ENCODE measurements at regions not wholly inside any gene's neighbourhood (a gene's known extent, or its start where the extent isn't known, plus 50 kb on each side); places are given as distances from the start of the nearest gene placed in this dataset.

GRCh38 chr10:130611239-130611638 lies 475.0 kb downstream of the GLRX3 start:
- no peak for DNase-seq
- Histone ChIP-seq H3K4ac (ENCODE audit: low read depth, low read length) (no peak overlapping the region), H3K4me1 (ENCODE audit: control insufficient read depth, low read depth, low read length) (peaks cover 2% of the 10 kb centered on the region), H3K79me1 (ENCODE audit: low read length) (no peaks in the 10 kb centered on the region), H3K56ac (ENCODE audit: low read length) (no peak overlapping the region), H3K18ac (ENCODE audit: low read length) (no peak overlapping the region), H3K36me3 (ENCODE audit: control insufficient read depth, insufficient read depth, low read length) (no peaks in the 10 kb centered on the region), H3K9ac (ENCODE audit: low read length) (no peak overlapping the region), H2BK15ac (replicated peaks; ENCODE audit: low read depth) (no peak overlapping the region), H4K8ac (ENCODE audit: low read depth, low read length) (no peak overlapping the region), H3K27me3 (ENCODE audit: insufficient read depth, low read length, poor library complexity) (no peaks in the 10 kb centered on the region), H2BK120ac (ENCODE audit: low read depth, low read length) (no peak overlapping the region), H4K5ac (ENCODE audit: low read length) (no peak overlapping the region), H3K79me2 (ENCODE audit: control insufficient read depth, insufficient read depth, low read length) (no peaks in the 10 kb centered on the region), H3K4me2 (ENCODE audit: low read length) (no peak overlapping the region), H3K4me3 (ENCODE audit: low read length) (no peak overlapping the region), H3K27ac (ENCODE audit: low read depth, low read length) (no peak overlapping the region), H2BK5ac (ENCODE audit: low read length) (no peak overlapping the region), H3K23ac (ENCODE audit: low read length) (no peak overlapping the region), H2AK5ac (ENCODE audit: low read length) (no peak overlapping the region)
- no CpG with 5 or more reads among the region's 5 CpGs for WGBS (ENCODE audit: extremely low coverage, insufficient coverage, low lambda C conversion rate)

DNA sequence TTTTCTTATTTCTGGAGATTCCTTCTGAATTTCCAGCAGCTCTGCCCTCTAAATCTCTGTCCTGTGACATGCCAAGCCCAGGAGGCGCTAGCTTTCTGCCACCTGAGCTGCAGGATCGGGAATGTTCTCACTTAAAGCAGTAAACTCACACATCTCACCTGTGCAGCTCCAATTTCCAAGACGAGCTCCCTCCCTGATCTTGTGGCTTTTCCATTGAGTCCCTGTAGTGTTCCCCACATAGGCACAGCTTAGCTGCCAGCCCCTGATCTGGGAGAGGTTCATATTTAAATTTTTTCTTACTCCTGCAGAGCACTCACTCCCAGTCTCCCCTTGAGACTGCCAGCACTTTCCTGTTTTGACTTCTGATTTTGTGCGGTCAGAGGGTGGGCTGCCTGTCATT lies 479.3 kb downstream of the GLRX3 start:
- Histone ChIP-seq H2AK5ac (ENCODE audit: low read length) (no peak overlapping the region), H2BK120ac (ENCODE audit: low read depth, low read length) (no peak overlapping the region), H4K5ac (ENCODE audit: low read length) (no peak overlapping the region), H4K8ac (ENCODE audit: low read depth, low read length) (no peak overlapping the region), H3K4me3 (ENCODE audit: low read length) (no peak overlapping the region), H2BK15ac (replicated peaks; ENCODE audit: low read depth) (no peak overlapping the region), H3K27ac (ENCODE audit: low read depth, low read length) (no peak overlapping the region), H3K79me1 (ENCODE audit: low read length) (no peaks in the 10 kb centered on the region), H3K9ac (ENCODE audit: low read length) (no peak overlapping the region), H3K18ac (ENCODE audit: low read length) (no peak overlapping the region), H3K27me3 (ENCODE audit: insufficient read depth, low read length, poor library complexity) (no peaks in the 10 kb centered on the region), H3K4me1 (ENCODE audit: control insufficient read depth, low read depth, low read length) (peaks cover 2% of the 10 kb centered on the region), H2BK5ac (ENCODE audit: low read length) (no peak overlapping the region), H3K23ac (ENCODE audit: low read length) (no peak overlapping the region), H3K36me3 (ENCODE audit: control insufficient read depth, insufficient read depth, low read length) (no peaks in the 10 kb centered on the region), H3K79me2 (ENCODE audit: control insufficient read depth, insufficient read depth, low read length) (no peaks in the 10 kb centered on the region), H3K4me2 (ENCODE audit: low read length) (no peak overlapping the region), H3K56ac (ENCODE audit: low read length) (no peak overlapping the region), H3K4ac (ENCODE audit: low read depth, low read length) (no peak overlapping the region)
- DNase-seq = peak; percentile 42
- no CpG with 5 or more reads among the region's 4 CpGs for WGBS (ENCODE audit: extremely low coverage, insufficient coverage, low lambda C conversion rate)

GRCh38 chr10:130617985-130618384 lies 481.8 kb downstream of the GLRX3 start:
- H3K4me2 ChIP-seq (ENCODE audit: low read length) = no peak overlapping the region
- no peak overlapping the region for H3K23ac ChIP-seq (ENCODE audit: low read length)
- H3K56ac ChIP-seq (ENCODE audit: low read length) = no peak overlapping the region
- H2AK5ac ChIP-seq (ENCODE audit: low read length) = no peak overlapping the region
- no peak overlapping the region for H4K8ac ChIP-seq (ENCODE audit: low read depth, low read length)
- no peak for DNase-seq
- no peak overlapping the region for H3K27ac ChIP-seq (ENCODE audit: low read depth, low read length)
- H2BK5ac ChIP-seq (ENCODE audit: low read length) = no peak overlapping the region
- no peak overlapping the region for H3K9ac ChIP-seq (ENCODE audit: low read length)
- no peak overlapping the region for H4K5ac ChIP-seq (ENCODE audit: low read length)
- no peaks in the 10 kb centered on the region for H3K79me2 ChIP-seq (ENCODE audit: control insufficient read depth, insufficient read depth, low read length)
- peaks cover 2% of the 10 kb centered on the region for H3K4me1 ChIP-seq (ENCODE audit: control insufficient read depth, low read depth, low read length)
- no peaks in the 10 kb centered on the region for H3K36me3 ChIP-seq (ENCODE audit: control insufficient read depth, insufficient read depth, low read length)
- H3K27me3 ChIP-seq (ENCODE audit: insufficient read depth, low read length, poor library complexity) = no peaks in the 10 kb centered on the region
- no peak overlapping the region for H2BK15ac ChIP-seq (replicated peaks; ENCODE audit: low read depth)
- H3K18ac ChIP-seq (ENCODE audit: low read length) = no peak overlapping the region
- H3K4ac ChIP-seq (ENCODE audit: low read depth, low read length) = no peak overlapping the region
- no peak overlapping the region for H2BK120ac ChIP-seq (ENCODE audit: low read depth, low read length)
- H3K4me3 ChIP-seq (ENCODE audit: low read length) = no peak overlapping the region
- no peaks in the 10 kb centered on the region for H3K79me1 ChIP-seq (ENCODE audit: low read length)
- no CpG with 5 or more reads among the region's 1 CpG for WGBS (ENCODE audit: extremely low coverage, insufficient coverage, low lambda C conversion rate)

DNA sequence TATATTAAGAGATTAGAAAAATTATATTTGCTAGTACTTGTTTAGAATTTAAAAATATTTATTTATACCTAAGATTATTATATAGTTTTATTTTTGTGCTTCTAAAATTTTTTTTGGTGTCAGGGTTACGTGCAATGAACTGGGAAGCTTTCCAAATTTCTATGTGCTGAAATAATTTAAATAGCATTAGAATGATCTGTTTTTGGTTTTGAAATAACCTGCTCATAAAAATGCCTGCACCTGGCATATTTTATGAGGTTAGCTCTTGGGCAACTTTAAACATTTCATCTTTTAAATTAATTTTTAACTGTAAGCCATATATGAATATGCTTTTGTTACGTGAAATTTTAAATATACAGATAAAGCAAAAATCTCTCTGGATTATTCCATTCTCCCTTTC lies 482.5 kb downstream of the GLRX3 start:
- H3K27me3 ChIP-seq (ENCODE audit: insufficient read depth, low read length, poor library complexity) = no peaks in the 10 kb centered on the region
- H3K36me3 ChIP-seq (ENCODE audit: control insufficient read depth, insufficient read depth, low read length) = no peaks in the 10 kb centered on the region
- H3K27ac ChIP-seq (ENCODE audit: low read depth, low read length) = no peak overlapping the region
- H3K4me1 ChIP-seq (ENCODE audit: control insufficient read depth, low read depth, low read length) = peaks cover 2% of the 10 kb centered on the region
- H2BK15ac ChIP-seq (replicated peaks; ENCODE audit: low read depth) = no peak overlapping the region
- WGBS (ENCODE audit: extremely low coverage, insufficient coverage, low lambda C conversion rate) = no CpG with 5 or more reads among the region's 2 CpGs
- no peak overlapping the region for H3K4ac ChIP-seq (ENCODE audit: low read depth, low read length)
- no peak overlapping the region for H3K18ac ChIP-seq (ENCODE audit: low read length)
- H3K9ac ChIP-seq (ENCODE audit: low read length) = no peak overlapping the region
- H3K79me1 ChIP-seq (ENCODE audit: low read length) = no peaks in the 10 kb centered on the region
- H3K56ac ChIP-seq (ENCODE audit: low read length) = no peak overlapping the region
- no peaks in the 10 kb centered on the region for H3K79me2 ChIP-seq (ENCODE audit: control insufficient read depth, insufficient read depth, low read length)
- no peak overlapping the region for H4K5ac ChIP-seq (ENCODE audit: low read length)
- H2BK120ac ChIP-seq (ENCODE audit: low read depth, low read length) = no peak overlapping the region
- no peak overlapping the region for H3K4me3 ChIP-seq (ENCODE audit: low read length)
- DNase-seq = no peak
- H2AK5ac ChIP-seq (ENCODE audit: low read length) = no peak overlapping the region
- no peak overlapping the region for H3K23ac ChIP-seq (ENCODE audit: low read length)
- H2BK5ac ChIP-seq (ENCODE audit: low read length) = no peak overlapping the region
- H4K8ac ChIP-seq (ENCODE audit: low read depth, low read length) = no peak overlapping the region
- no peak overlapping the region for H3K4me2 ChIP-seq (ENCODE audit: low read length)

- Histone ChIP-seq H3K9ac (ENCODE audit: low read length) (no peak overlapping the region), H3K79me1 (ENCODE audit: low read length) (no peaks in the 10 kb centered on the region), H3K79me2 (ENCODE audit: control insufficient read depth, insufficient read depth, low read length) (no peaks in the 10 kb centered on the region), H3K4me2 (ENCODE audit: low read length) (no peak overlapping the region), H3K18ac (ENCODE audit: low read length) (no peak overlapping the region), H3K56ac (ENCODE audit: low read length) (no peak overlapping the region), H4K5ac (ENCODE audit: low read length) (no peak overlapping the region), H3K4me3 (ENCODE audit: low read length) (no peak overlapping the region), H3K23ac (ENCODE audit: low read length) (no peak overlapping the region), H3K27ac (ENCODE audit: low read depth, low read length) (no peak overlapping the region), H3K4me1 (ENCODE audit: control insufficient read depth, low read depth, low read length) (no peaks in the 10 kb centered on the region), H3K4ac (ENCODE audit: low read depth, low read length) (no peak overlapping the region), H2BK15ac (replicated peaks; ENCODE audit: low read depth) (no peak overlapping the region), H2AK5ac (ENCODE audit: low read length) (no peak overlapping the region), H2BK5ac (ENCODE audit: low read length) (no peak overlapping the region), H4K8ac (ENCODE audit: low read depth, low read length) (no peak overlapping the region), H3K27me3 (ENCODE audit: insufficient read depth, low read length, poor library complexity) (no peaks in the 10 kb centered on the region), H3K36me3 (ENCODE audit: control insufficient read depth, insufficient read depth, low read length) (no peaks in the 10 kb centered on the region), H2BK120ac (ENCODE audit: low read depth, low read length) (no peak overlapping the region)
- DNase-seq = no peak
- no CpG with 5 or more reads among the region's 8 CpGs for WGBS (ENCODE audit: extremely low coverage, insufficient coverage, low lambda C conversion rate)
These were observed 485.1 kb downstream of the GLRX3 start for GRCh38 chr10:130621231-130621775.

DNA sequence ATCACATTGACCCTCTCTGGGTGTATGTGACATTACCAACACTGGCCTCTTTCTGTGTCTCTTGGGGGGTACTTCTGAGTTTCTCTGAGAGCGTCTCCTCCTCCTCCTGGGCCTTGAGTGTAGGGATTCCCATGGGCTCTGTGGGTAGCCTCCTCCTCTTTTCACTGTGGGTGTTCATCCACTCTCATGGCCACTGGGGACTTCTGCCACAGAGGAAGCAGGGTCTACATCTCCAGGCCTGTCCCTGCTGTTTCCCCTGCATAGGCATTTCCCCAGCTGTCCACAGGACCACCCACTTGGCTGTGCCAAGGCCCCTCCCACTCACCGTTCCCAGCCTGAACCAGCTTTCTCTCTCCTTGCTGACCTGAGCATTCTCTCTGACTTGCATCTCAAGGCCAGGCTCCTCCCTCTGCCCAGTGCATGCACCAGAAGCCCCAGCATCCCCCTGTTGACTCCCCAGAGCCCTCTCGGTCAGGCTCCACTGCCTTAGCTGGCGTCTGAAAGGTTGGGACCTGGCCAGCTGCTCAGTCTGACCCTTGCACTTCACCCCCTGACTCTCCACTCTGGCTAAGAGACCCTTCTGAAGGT lies 487.6 kb downstream of the GLRX3 start:
- Histone ChIP-seq H4K8ac (ENCODE audit: low read depth, low read length) (no peak overlapping the region), H3K36me3 (ENCODE audit: control insufficient read depth, insufficient read depth, low read length) (no peaks in the 10 kb centered on the region), H3K79me2 (ENCODE audit: control insufficient read depth, insufficient read depth, low read length) (no peaks in the 10 kb centered on the region), H2BK120ac (ENCODE audit: low read depth, low read length) (no peak overlapping the region), H3K56ac (ENCODE audit: low read length) (no peak overlapping the region), H3K27me3 (ENCODE audit: insufficient read depth, low read length, poor library complexity) (no peaks in the 10 kb centered on the region), H3K4me3 (ENCODE audit: low read length) (no peak overlapping the region), H3K27ac (ENCODE audit: low read depth, low read length) (no peak overlapping the region), H2BK5ac (ENCODE audit: low read length) (no peak overlapping the region), H4K5ac (ENCODE audit: low read length) (no peak overlapping the region), H3K9ac (ENCODE audit: low read length) (no peak overlapping the region), H3K4ac (ENCODE audit: low read depth, low read length) (no peak overlapping the region), H2BK15ac (replicated peaks; ENCODE audit: low read depth) (no peak overlapping the region), H3K18ac (ENCODE audit: low read length) (no peak overlapping the region), H3K4me1 (ENCODE audit: control insufficient read depth, low read depth, low read length) (no peaks in the 10 kb centered on the region), H3K23ac (ENCODE audit: low read length) (no peak overlapping the region), H2AK5ac (ENCODE audit: low read length) (no peak overlapping the region), H3K4me2 (ENCODE audit: low read length) (no peak overlapping the region), H3K79me1 (ENCODE audit: low read length) (no peaks in the 10 kb centered on the region)
- no CpG with 5 or more reads among the region's 4 CpGs for WGBS (ENCODE audit: extremely low coverage, insufficient coverage, low lambda C conversion rate)
- no peak for DNase-seq

All from mesendoderm (in vitro differentiated cells).